ENCODE measurements at regions not wholly inside any gene's neighbourhood (a gene's known extent, or its start where the extent isn't known, plus 50 kb on each side); places are given as distances from the start of the nearest gene placed in this dataset. TPM values are rescaled to one million over a fixed set of nuclear protein-coding genes. Genes with fewer than 3 reads are reported as not detected.

- no peak for DNase-seq (ENCODE audit: low read depth)
These were observed 72.6 kb upstream of the CPEB2 start for GRCh38 chr4:14929669-14930068.

DNA sequence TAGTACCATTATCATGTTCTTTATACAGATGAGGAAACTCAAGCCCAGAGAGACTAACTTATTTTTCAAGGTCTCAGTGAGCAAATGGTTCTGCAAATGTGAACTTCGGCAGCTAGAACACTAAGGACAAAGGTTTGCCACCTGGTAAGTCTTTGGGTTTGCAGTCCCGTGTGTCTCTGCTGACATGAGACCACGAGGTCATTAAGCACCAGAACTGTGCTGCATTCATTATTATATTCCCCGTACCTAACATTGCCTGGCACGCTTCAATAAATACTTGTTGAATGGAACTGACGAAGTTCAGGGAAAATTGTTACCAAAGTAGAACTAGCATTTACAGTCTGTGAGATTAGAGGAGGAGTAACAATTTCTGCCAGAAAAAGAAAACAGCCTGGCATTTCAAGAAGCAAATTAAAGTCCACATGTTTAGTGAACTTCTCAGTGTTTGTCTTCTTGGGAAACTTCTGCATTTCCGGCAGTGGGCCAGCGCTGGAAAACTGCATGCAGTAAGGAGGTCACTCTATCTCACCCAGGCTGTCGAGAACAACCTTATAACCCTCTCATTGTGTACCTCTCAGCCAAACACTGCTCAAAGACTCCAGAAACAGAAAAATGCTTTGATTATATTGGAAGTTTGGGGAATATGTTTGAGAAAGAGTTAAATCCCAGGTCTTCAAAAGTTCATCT, 67.4 kb upstream of the CPEB2 start:
- DNase-seq (ENCODE audit: low read depth), result no peak

DNA sequence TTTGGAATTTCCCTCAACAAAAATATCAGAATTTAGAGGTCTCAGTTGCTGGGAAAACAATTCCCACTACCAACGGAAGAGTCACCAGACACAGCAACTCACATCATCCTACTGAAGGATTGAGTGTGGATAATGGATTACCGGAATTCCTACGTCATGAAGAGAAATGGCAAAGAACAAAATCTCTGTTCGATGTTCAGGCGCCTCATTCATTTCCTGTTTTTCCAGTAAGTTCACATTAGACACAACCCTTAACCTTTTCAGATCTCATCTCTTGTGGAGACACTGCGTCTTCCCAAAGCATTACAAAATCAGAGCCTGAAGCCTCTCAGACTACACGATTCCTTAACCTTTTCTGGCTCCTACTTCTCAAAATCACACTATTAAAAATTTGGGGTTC, 58.5 kb upstream of the CPEB2 start:
- no peak for DNase-seq (ENCODE audit: low read depth)

DNA sequence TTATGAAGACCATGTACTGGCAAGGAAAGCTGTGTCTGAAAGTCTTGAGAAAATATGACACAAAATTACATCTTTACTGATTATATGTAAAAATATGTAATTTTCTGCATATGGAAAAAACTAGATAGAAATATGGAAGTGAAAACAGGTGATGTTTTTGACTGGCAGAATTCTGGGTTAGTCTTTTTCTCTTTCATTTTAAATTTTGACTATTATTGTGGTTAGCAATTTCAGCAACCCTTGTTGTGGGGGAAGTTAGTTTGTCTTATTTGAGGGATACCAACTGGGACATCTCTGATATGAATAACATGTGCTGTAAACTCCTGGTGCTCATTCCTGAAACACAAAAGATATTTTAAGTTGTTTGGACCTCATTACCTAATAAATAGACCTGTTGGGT, 49.9 kb upstream of the CPEB2 start:
- no peak for DNase-seq (ENCODE audit: low read depth)

Small RNA genes in the stretch of these regions (small RNA-seq; reads per million reads assigned to genes)
- gene RF00092, result not detected

Measured in HT1080 (cell line).